ENCODE measurements at regions not wholly inside any gene's neighbourhood (a gene's known extent, or its start where the extent isn't known, plus 50 kb on each side); places are given as distances from the start of the nearest gene placed in this dataset.

- in situ Hi-C loops (cut with HindIII; ENCODE audit: low pct_unique_long_range_greater_than_20kb, low sequenced_read_pairs) (no loop called here), intact Hi-C loops (cut with micrococcal nuclease; ENCODE audit: unreplicated experiment) (no loop called here)
- no peak for TF ChIP-seq REST (IDR thresholded peaks at IDR 0.05; ENCODE audit: insufficient read depth in 1 of 2, low read depth in 2 of 2, low read length in 1 of 2)
- no peaks in the 10 kb centered on the region for H3K36me3 ChIP-seq (ENCODE audit: control insufficient read depth, insufficient read depth, low read length)
- H3K4me3 ChIP-seq (ENCODE audit: low read depth in 2 of 2, low read length in 2 of 2), result no peak overlapping the region
- ChIA-PET CTCF (no interaction called here), POLR2A (no interaction called here)
- DNase-seq (ENCODE audit: low read depth, low spot score) (no peak), ATAC-seq (no peak)
- no TSS peak for BruUV-seq (replicated peaks)
- H3K9me3 ChIP-seq (ENCODE audit: control insufficient read depth, insufficient read depth, low read depth, low read length), result no peaks in the 10 kb centered on the region
- H3K27me3 ChIP-seq (ENCODE audit: control insufficient read depth, insufficient read depth, low read length), result peaks cover 7% of the 10 kb centered on the region
- no peaks in the 10 kb centered on the region for H3K4me1 ChIP-seq (ENCODE audit: control insufficient read depth, insufficient read depth, low read length)
- no peak overlapping the region for H3K27ac ChIP-seq (ENCODE audit: low read length)
These were observed 148.9 kb downstream of the BRD1 start for GRCh38 chr22:49678842-49679170.

DNA sequence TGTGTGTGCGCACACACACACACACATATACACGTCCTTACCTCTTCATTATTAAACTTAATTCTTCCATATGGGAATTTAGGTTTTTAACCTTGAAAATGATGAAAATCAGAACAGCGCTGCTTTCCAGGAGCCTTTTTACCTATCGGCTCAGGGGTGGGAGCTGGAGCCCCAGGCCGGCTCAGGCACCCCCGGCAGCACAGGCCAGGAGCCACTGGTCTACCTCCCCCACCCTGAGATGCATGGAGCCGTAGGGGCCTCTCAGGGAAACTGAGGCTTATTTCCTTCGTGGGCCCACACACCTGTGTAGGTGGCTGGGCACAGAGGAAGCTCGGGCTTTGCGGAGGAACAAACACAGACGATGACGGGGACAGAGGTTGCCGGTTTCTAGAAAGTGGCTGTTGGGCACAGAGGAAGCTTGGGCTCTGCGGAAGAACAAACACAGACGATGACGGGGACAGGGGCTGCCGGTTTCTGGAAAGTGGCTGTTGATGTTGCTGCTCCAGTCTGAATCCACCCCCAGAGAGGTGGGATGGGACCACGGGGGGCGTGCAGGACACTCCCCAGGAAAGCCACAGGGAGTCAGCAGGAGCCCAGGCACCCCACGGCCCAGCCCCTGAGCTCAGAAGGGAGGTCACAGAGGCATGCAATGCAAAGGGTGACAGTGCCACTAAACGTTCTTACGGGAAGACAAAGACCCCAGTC, 149.4 kb downstream of the BRD1 start:
- in situ Hi-C loops (cut with HindIII; ENCODE audit: low pct_unique_long_range_greater_than_20kb, low sequenced_read_pairs), result no loop called here
- TF ChIP-seq TCF7L2 (IDR thresholded peaks at IDR 0.05; ENCODE audit: low read depth, low read length), result no peak
- TF ChIP-seq, protein P1, sequence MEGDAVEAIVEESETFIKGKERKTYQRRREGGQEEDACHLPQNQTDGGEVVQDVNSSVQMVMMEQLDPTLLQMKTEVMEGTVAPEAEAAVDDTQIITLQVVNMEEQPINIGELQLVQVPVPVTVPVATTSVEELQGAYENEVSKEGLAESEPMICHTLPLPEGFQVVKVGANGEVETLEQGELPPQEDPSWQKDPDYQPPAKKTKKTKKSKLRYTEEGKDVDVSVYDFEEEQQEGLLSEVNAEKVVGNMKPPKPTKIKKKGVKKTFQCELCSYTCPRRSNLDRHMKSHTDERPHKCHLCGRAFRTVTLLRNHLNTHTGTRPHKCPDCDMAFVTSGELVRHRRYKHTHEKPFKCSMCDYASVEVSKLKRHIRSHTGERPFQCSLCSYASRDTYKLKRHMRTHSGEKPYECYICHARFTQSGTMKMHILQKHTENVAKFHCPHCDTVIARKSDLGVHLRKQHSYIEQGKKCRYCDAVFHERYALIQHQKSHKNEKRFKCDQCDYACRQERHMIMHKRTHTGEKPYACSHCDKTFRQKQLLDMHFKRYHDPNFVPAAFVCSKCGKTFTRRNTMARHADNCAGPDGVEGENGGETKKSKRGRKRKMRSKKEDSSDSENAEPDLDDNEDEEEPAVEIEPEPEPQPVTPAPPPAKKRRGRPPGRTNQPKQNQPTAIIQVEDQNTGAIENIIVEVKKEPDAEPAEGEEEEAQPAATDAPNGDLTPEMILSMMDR (IDR thresholded peaks at IDR 0.05), result no peak
- TF ChIP-seq REST (IDR thresholded peaks at IDR 0.05; ENCODE audit: insufficient read depth in 1 of 2, low read depth in 2 of 2, low read length in 1 of 2), result no peak
- no peak for TF ChIP-seq SIN3A (IDR thresholded peaks at IDR 0.05; ENCODE audit: borderline replicate concordance, insufficient read depth, low read depth, low read length)
- no peak for TF ChIP-seq POLR2AphosphoS5 (IDR thresholded peaks at IDR 0.05; ENCODE audit: low read depth, low read length)
- no peaks in the 10 kb centered on the region for H3K4me1 ChIP-seq (ENCODE audit: control insufficient read depth, insufficient read depth, low read length)
- POLR2A ChIA-PET, result no interaction called here
- intact Hi-C loops (cut with micrococcal nuclease; ENCODE audit: unreplicated experiment), result no loop called here
- no peaks in the 10 kb centered on the region for H3K9me3 ChIP-seq (ENCODE audit: control insufficient read depth, insufficient read depth, low read depth, low read length)
- CTCF ChIA-PET, result no interaction called here
- peaks cover 7% of the 10 kb centered on the region for H3K27me3 ChIP-seq (ENCODE audit: control insufficient read depth, insufficient read depth, low read length)
- no peak overlapping the region for H3K4me3 ChIP-seq (ENCODE audit: low read depth in 2 of 2, low read length in 2 of 2)
- no TSS peak for BruUV-seq (replicated peaks)
- H3K27ac ChIP-seq (ENCODE audit: low read length), result no peak overlapping the region
- H3K36me3 ChIP-seq (ENCODE audit: control insufficient read depth, insufficient read depth, low read length), result no peaks in the 10 kb centered on the region
- DNase-seq (ENCODE audit: low read depth, low spot score), result no peak
- no peak for ATAC-seq

All from Panc1 (cell line).